ENCODE measurements at regions not wholly inside any gene's neighbourhood (a gene's known extent, or its start where the extent isn't known, plus 50 kb on each side); places are given as distances from the start of the nearest gene placed in this dataset.

DNA sequence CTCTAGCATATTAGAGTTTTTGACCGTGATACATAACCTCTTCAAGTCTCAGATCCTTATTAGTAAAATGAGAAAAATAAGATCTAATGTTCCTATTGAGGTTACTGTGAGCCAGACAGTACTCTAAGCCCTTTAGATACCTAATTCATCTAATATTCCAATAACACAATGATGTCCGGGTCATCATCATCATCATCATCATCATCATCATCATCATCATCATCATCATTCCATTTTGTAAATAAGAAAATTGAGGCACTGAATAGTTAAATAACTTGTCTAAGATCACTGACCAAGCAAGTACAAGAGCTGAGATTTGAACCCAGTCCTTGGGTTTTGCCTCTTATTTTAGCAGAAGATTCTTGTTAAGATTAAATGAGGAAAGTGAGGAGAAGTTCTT, 643.0 kb downstream of the HDGFL1 start:
- DNase-seq, result no peak
- H3K27ac Mint-ChIP-seq, result no peak overlapping the region

GRCh38 chr6:23213193-23213592, 643.8 kb downstream of the HDGFL1 start:
- no peaks in the 10 kb centered on the region for H3K27me3 Mint-ChIP-seq
- ChIA-PET CTCF (no interaction called here), POLR2A (no interaction called here)
- Histone ChIP-seq H3K36me3 (ENCODE audit: insufficient read depth, low read length) (no peaks in the 10 kb centered on the region), H3K9me3 (ENCODE audit: low read length) (no peaks in the 10 kb centered on the region), H3K4me1 (ENCODE audit: insufficient read depth, low read length) (no peaks in the 10 kb centered on the region), H3K27me3 (ENCODE audit: insufficient read depth, low read length, poor library complexity, severe bottlenecking) (no peaks in the 10 kb centered on the region), H3K4me3 (ENCODE audit: low read length) (no peak overlapping the region), H3K27ac (ENCODE audit: low read depth, low read length) (no peak overlapping the region)
- H3K9me3 Mint-ChIP-seq, result peaks cover 7 to 41% (median 14%) of the 10 kb centered on the region in 5 donors
- H3K36me3 Mint-ChIP-seq, result no peaks in the 10 kb centered on the region
- no peak overlapping the region for H3K27ac Mint-ChIP-seq
- H3K4me3 Mint-ChIP-seq, result no peak overlapping the region
- DNase-seq, result no peak
- no peaks in the 10 kb centered on the region for H3K4me1 Mint-ChIP-seq

More for the DNA sequence above, 643.0 kb downstream of the HDGFL1 start:
- Mint-ChIP-seq H3K4me1 (no peaks in the 10 kb centered on the region), H3K4me3 (no peak overlapping the region), H3K9me3 (peaks cover 7 to 42% (median 12%) of the 10 kb centered on the region in 5 donors), H3K36me3 (no peaks in the 10 kb centered on the region), H3K27me3 (no peaks in the 10 kb centered on the region)
- POLR2A ChIA-PET, result no interaction called here
- H3K27ac ChIP-seq (ENCODE audit: low read depth, low read length), result no peak overlapping the region
- H3K36me3 ChIP-seq (ENCODE audit: insufficient read depth, low read length), result no peaks in the 10 kb centered on the region
- CTCF ChIA-PET, result no interaction called here
- H3K4me3 ChIP-seq (ENCODE audit: low read length), result no peak overlapping the region
- no peaks in the 10 kb centered on the region for H3K9me3 ChIP-seq (ENCODE audit: low read length)
- no peaks in the 10 kb centered on the region for H3K4me1 ChIP-seq (ENCODE audit: insufficient read depth, low read length)
- H3K27me3 ChIP-seq (ENCODE audit: insufficient read depth, low read length, poor library complexity, severe bottlenecking), result no peaks in the 10 kb centered on the region

GRCh38 chr6:23213651-23214050, 644.3 kb downstream of the HDGFL1 start:
- H3K9me3 Mint-ChIP-seq, result peaks cover 7 to 41% (median 10%) of the 10 kb centered on the region in 5 donors
- no peaks in the 10 kb centered on the region for H3K36me3 Mint-ChIP-seq
- no peak for DNase-seq
- no peaks in the 10 kb centered on the region for H3K4me1 Mint-ChIP-seq
- H3K27ac ChIP-seq (ENCODE audit: low read depth, low read length), result no peak overlapping the region
- H3K4me3 ChIP-seq (ENCODE audit: low read length), result no peak overlapping the region
- no peaks in the 10 kb centered on the region for H3K27me3 ChIP-seq (ENCODE audit: insufficient read depth, low read length, poor library complexity, severe bottlenecking)
- no peaks in the 10 kb centered on the region for H3K9me3 ChIP-seq (ENCODE audit: low read length)
- no peak overlapping the region for H3K4me3 Mint-ChIP-seq
- ChIA-PET CTCF (no interaction called here), POLR2A (no interaction called here)
- H3K27me3 Mint-ChIP-seq, result no peaks in the 10 kb centered on the region
- peak overlapping the region in 1 of 8 donors; percentile 15 for H3K27ac Mint-ChIP-seq
- no peaks in the 10 kb centered on the region for H3K36me3 ChIP-seq (ENCODE audit: insufficient read depth, low read length)
- H3K4me1 ChIP-seq (ENCODE audit: insufficient read depth, low read length), result no peaks in the 10 kb centered on the region

- H3K9me3 ChIP-seq (ENCODE audit: low read length), result no peaks in the 10 kb centered on the region
- H3K4me3 Mint-ChIP-seq, result no peak overlapping the region
- no peaks in the 10 kb centered on the region for H3K27me3 Mint-ChIP-seq
- H3K27ac ChIP-seq (ENCODE audit: low read depth, low read length), result no peak overlapping the region
- ChIA-PET CTCF (no interaction called here), POLR2A (no interaction called here)
- DNase-seq, result no peak
- H3K27me3 ChIP-seq (ENCODE audit: insufficient read depth, low read length, poor library complexity, severe bottlenecking), result no peaks in the 10 kb centered on the region
- no peaks in the 10 kb centered on the region for H3K36me3 Mint-ChIP-seq
- H3K9me3 Mint-ChIP-seq, result peaks cover under 1 to 38% (median 6%) of the 10 kb centered on the region in 5 donors
- H3K27ac Mint-ChIP-seq, result no peak overlapping the region
- no peaks in the 10 kb centered on the region for H3K36me3 ChIP-seq (ENCODE audit: insufficient read depth, low read length)
- no peak overlapping the region for H3K4me3 ChIP-seq (ENCODE audit: low read length)
- no peaks in the 10 kb centered on the region for H3K4me1 Mint-ChIP-seq
- H3K4me1 ChIP-seq (ENCODE audit: insufficient read depth, low read length), result no peaks in the 10 kb centered on the region
These were observed 649.4 kb downstream of the HDGFL1 start for GRCh38 chr6:23218751-23219150.

- POLR2A ChIA-PET, result no interaction called here
These were observed 653.4 kb downstream of the HDGFL1 start for GRCh38 chr6:23222724-23223123.

DNA sequence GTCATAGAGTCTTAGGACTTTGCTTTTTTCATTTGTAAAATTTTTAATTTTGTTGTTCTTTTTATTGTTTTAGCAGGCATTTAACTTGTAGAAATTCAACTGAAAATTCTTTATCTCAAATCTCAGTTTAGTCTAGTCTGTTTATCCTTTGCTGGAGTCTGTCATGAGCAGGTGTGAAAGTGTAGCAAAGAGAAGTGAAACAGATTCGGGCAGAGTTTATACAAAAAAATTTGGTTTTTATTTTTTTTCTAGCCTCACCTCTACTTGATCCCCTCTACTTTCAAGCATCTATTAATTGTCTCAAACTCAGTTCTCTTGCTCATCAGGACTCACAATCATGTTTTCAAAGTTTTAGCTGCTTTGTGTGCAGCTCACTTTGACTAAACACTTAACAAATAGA, 655.2 kb downstream of the HDGFL1 start:
- Histone ChIP-seq H3K27ac (ENCODE audit: low read depth, low read length) (no peak overlapping the region), H3K27me3 (ENCODE audit: insufficient read depth, low read length, poor library complexity, severe bottlenecking) (no peaks in the 10 kb centered on the region), H3K9me3 (ENCODE audit: low read length) (no peaks in the 10 kb centered on the region), H3K4me1 (ENCODE audit: insufficient read depth, low read length) (no peaks in the 10 kb centered on the region), H3K36me3 (ENCODE audit: insufficient read depth, low read length) (no peaks in the 10 kb centered on the region), H3K4me3 (ENCODE audit: low read length) (no peak overlapping the region)
- DNase-seq, result no peak
- Mint-ChIP-seq H3K27ac (no peak overlapping the region), H3K36me3 (no peaks in the 10 kb centered on the region), H3K27me3 (no peaks in the 10 kb centered on the region), H3K9me3 (peaks cover 8 to 42% (median 25%) of the 10 kb centered on the region in 5 donors), H3K4me3 (no peak overlapping the region), H3K4me1 (no peaks in the 10 kb centered on the region)
- ChIA-PET POLR2A (no interaction called here), CTCF (no interaction called here)

More at GRCh38 chr6:23222724-23223123, 653.4 kb downstream of the HDGFL1 start:
- Mint-ChIP-seq H3K27me3 (no peaks in the 10 kb centered on the region), H3K36me3 (no peaks in the 10 kb centered on the region), H3K27ac (no peak overlapping the region), H3K4me3 (no peak overlapping the region), H3K9me3 (peaks cover 6 to 48% (median 18%) of the 10 kb centered on the region in 5 donors), H3K4me1 (no peaks in the 10 kb centered on the region)
- Histone ChIP-seq H3K36me3 (ENCODE audit: insufficient read depth, low read length) (no peaks in the 10 kb centered on the region), H3K4me3 (ENCODE audit: low read length) (no peak overlapping the region), H3K27ac (ENCODE audit: low read depth, low read length) (no peak overlapping the region), H3K27me3 (ENCODE audit: insufficient read depth, low read length, poor library complexity, severe bottlenecking) (no peaks in the 10 kb centered on the region), H3K4me1 (ENCODE audit: insufficient read depth, low read length) (no peaks in the 10 kb centered on the region), H3K9me3 (ENCODE audit: low read length) (no peaks in the 10 kb centered on the region)
- CTCF ChIA-PET, result no interaction called here
- no peak for DNase-seq

- H3K27ac Mint-ChIP-seq, result no peak overlapping the region
- Histone ChIP-seq H3K4me3 (ENCODE audit: low read length) (no peak overlapping the region), H3K9me3 (ENCODE audit: low read length) (no peaks in the 10 kb centered on the region), H3K27ac (ENCODE audit: low read depth, low read length) (no peak overlapping the region), H3K27me3 (ENCODE audit: insufficient read depth, low read length, poor library complexity, severe bottlenecking) (no peaks in the 10 kb centered on the region), H3K36me3 (ENCODE audit: insufficient read depth, low read length) (no peaks in the 10 kb centered on the region), H3K4me1 (ENCODE audit: insufficient read depth, low read length) (no peaks in the 10 kb centered on the region)
- H3K27me3 Mint-ChIP-seq, result no peaks in the 10 kb centered on the region
- H3K4me1 Mint-ChIP-seq, result no peaks in the 10 kb centered on the region
- H3K4me3 Mint-ChIP-seq, result no peak overlapping the region
- peaks cover 10 to 32% (median 23%) of the 10 kb centered on the region in 5 donors for H3K9me3 Mint-ChIP-seq
- H3K36me3 Mint-ChIP-seq, result no peaks in the 10 kb centered on the region
- ChIA-PET CTCF (no interaction called here), POLR2A (no interaction called here)
- DNase-seq, result no peak
These were observed 659.2 kb downstream of the HDGFL1 start for GRCh38 chr6:23228439-23229024.

- ChIA-PET POLR2A (no interaction called here), CTCF (no interaction called here)
- H3K9me3 ChIP-seq (ENCODE audit: low read length), result no peaks in the 10 kb centered on the region
- no peaks in the 10 kb centered on the region for H3K4me1 ChIP-seq (ENCODE audit: insufficient read depth, low read length)
- no peak for DNase-seq
- H3K9me3 Mint-ChIP-seq, result peaks cover 3 to 24% (median 7%) of the 10 kb centered on the region in 5 donors
- H3K4me3 Mint-ChIP-seq, result no peak overlapping the region
- H3K27me3 ChIP-seq (ENCODE audit: insufficient read depth, low read length, poor library complexity, severe bottlenecking), result no peaks in the 10 kb centered on the region
- no peak overlapping the region for H3K27ac Mint-ChIP-seq
- H3K27ac ChIP-seq (ENCODE audit: low read depth, low read length), result no peak overlapping the region
- H3K27me3 Mint-ChIP-seq, result no peaks in the 10 kb centered on the region
- H3K4me3 ChIP-seq (ENCODE audit: low read length), result no peak overlapping the region
- H3K4me1 Mint-ChIP-seq, result no peaks in the 10 kb centered on the region
- H3K36me3 Mint-ChIP-seq, result no peaks in the 10 kb centered on the region
- no peaks in the 10 kb centered on the region for H3K36me3 ChIP-seq (ENCODE audit: insufficient read depth, low read length)
These were observed 674.5 kb downstream of the HDGFL1 start for GRCh38 chr6:23243854-23244253.

DNA sequence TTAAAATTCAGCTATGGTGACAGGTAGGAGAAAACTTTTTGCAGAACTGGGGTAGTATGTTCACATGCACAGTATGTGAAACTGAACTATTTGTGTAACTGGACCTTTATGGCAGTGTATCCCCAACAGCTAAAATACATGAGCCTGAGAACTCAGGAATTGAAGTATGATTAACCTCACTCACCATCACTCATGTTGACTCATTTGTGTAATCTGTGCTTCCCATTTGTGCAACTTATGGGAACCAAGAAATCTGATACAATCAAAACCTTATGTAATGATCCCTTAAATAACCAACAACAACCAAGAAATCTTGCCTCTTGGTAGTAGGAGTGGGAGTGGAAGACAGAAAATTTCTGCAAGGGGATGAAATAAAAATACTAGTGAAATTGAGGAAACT, 674.9 kb downstream of the HDGFL1 start:
- peaks cover 3 to 28% (median 7%) of the 10 kb centered on the region in 5 donors for H3K9me3 Mint-ChIP-seq
- no peaks in the 10 kb centered on the region for H3K36me3 Mint-ChIP-seq
- Histone ChIP-seq H3K4me1 (ENCODE audit: insufficient read depth, low read length) (no peaks in the 10 kb centered on the region), H3K27ac (ENCODE audit: low read depth, low read length) (no peak overlapping the region), H3K4me3 (ENCODE audit: low read length) (no peak overlapping the region), H3K36me3 (ENCODE audit: insufficient read depth, low read length) (no peaks in the 10 kb centered on the region), H3K27me3 (ENCODE audit: insufficient read depth, low read length, poor library complexity, severe bottlenecking) (no peaks in the 10 kb centered on the region), H3K9me3 (ENCODE audit: low read length) (no peaks in the 10 kb centered on the region)
- no peak for DNase-seq
- H3K27me3 Mint-ChIP-seq, result no peaks in the 10 kb centered on the region
- ChIA-PET CTCF (no interaction called here), POLR2A (no interaction called here)
- no peak overlapping the region for H3K27ac Mint-ChIP-seq
- H3K4me1 Mint-ChIP-seq, result no peaks in the 10 kb centered on the region
- H3K4me3 Mint-ChIP-seq, result no peak overlapping the region

Measured in CD8-positive, alpha-beta memory T cell (primary cell).